ENCODE measurements at regions not wholly inside any gene's neighbourhood (a gene's known extent, or its start where the extent isn't known, plus 50 kb on each side); places are given as distances from the start of the nearest gene placed in this dataset.

DNA sequence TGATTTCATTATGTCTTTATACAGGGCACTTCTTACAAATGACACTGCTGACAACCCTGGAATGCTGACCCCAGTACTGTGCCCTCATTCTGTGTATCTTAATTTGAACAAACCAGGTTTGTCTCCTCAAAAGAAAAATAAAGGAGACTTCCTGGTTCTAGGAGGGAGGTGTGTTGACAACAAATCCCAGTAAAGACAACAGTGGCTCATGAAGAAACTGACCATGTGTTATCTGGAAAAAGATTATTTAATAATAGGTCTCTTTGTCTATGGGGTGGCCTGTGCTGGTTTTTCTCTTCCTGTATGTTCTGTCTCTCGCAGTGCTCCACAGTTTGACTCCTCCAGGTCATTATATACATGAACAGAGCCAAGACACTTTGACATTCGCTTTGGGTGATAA, 454.6 kb downstream of the LMO4 start:
- DNase-seq (ENCODE audit: low read depth in 2 of 2), result no peak

DNA sequence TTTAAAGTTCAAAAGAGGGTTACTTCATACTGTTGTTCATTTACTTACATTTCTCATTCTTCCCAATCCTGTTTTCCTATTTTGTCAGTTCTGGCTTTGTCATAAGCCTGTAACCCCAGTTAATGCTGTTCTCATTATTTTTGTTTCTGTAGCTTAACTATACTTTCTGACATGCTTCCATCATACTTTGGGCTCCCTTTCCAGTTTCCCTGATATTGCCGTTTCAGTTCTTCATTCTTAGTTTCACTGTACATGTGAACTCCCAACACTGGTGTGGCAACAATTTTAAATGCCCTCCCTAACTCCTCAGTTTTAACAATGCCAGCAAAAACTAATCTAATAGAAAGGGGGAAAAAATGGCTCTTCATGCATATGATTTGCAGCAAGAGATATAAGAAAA, 456.7 kb downstream of the LMO4 start:
- no peak for DNase-seq (ENCODE audit: low read depth in 2 of 2)

DNA sequence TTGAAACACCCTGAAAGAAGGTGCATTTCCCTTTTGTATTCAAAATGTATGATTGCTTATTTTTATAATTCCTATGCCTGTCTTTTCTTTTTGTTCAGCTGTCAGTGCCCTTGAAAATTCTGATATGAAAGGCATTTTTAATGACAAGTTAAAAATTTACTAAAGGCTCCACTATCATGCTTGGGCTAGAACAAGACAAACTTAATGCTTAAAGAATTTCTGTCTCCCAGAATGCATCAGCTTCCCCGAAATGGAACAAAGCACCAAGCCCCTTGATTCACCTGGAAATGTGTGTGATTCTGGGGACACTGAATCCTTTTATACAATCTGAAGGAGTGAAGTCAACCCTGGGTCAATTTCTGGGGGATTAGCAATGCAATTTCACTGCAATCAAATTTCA, 457.5 kb downstream of the LMO4 start:
- DNase-seq (ENCODE audit: low read depth in 2 of 2), result no peak

DNA sequence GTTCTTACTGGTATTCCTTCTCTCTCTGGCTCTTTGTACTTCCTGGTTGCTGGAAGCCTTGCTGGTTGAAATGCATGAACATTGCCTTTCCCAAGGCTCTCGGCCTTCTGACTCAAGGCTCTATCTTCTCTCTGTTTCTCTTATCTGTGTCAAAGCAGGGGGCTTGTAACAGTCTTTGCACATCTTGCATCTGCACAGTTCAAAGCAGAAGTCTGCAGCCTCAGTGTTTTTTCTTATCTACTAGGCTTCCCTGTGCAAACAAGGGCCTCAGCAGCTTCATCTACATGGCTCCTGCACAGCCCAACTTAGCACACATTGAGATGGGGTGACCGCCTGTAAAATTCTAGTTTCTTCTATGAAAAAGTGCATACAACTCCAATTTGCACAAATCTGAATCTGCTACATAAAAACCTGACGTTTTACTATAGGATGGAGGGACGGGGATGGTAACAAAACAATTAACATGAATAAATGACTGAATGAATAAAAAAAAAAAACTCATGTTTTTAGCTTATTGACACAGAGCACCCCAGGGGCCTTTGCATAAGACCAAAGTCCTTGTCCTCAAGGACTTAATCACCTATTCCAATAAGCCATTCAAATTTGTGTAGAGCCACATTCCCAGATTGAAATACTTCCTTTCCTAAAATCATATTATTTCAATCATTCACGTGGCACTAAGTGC, 458.3 kb downstream of the LMO4 start:
- no peak for DNase-seq (ENCODE audit: low read depth in 2 of 2)

DNA sequence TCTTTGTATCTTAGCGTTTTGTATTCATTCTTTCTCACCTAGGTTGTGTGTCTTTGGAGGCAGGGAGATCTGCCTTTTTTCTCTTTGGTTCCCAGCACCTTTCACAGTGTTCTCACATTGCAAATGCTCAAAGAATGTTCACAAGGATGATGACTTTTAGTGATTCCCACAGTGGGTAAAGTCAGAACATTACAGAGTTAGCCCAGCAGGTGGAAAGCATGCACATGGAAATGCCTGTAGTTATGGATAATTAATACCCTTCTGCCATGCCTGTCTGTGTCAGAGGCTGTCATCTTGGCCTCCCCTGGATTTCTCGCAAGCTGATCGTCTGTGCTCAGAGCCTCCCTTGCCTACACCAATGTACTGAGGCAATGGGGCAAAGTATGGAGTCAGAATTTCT, 458.9 kb downstream of the LMO4 start:
- no peak for DNase-seq (ENCODE audit: low read depth in 2 of 2)

DNA sequence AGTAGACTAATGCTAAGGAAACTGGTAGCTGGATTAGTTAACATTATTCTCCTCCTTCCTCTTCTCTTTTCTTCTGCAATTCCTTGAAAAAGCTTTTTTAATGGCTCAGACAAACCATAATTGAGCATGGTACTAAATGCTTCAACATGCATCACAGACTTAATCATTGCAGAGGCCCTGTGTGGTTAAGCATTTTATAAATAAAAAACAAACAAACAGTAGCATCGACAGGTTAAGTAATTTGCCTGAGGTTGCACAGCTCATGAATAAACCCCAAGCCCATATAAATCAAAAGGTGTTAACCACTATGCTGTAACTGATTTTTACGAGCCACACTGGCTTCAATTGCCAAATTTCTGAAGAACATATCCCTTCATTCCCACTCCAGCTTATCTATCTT, 462.1 kb downstream of the LMO4 start:
- no peak for DNase-seq (ENCODE audit: low read depth in 2 of 2)

DNA sequence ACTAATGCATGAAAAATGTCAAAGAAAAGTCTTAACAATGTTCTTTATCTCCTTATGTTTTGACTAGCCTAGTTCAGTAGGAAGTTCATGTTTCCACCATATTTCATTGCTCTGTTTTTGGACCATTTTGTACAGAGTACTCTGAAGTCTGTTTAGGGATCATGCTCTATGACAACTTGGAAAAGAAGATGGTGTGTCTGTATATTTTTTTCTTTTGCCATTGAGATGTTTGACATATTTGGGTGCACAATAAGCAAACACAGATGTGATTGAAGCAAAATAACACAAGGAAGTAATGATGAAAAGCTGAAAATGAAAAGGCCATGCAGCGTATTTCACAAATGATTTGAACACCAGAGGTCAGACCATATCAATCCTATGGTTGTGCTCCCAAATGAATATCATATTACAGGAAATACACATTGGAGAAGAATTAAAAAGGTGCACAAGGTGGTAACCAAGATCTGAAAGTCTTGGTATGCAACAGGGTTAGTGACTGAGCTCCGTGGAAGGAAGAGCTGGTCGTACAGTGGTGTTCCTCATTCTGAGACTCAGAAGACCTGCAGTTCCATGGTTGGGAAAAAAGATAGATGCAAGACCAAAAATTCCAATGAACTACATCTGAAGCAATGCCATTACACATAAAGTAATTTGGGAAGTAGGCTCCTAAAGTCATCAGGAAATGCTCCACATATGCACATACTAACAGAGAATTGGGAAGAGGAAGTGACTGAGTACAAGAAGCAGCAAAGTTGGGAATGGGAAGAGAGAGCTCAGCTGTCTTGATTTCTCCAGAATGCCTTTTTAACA, 463.5 kb downstream of the LMO4 start:
- DNase-seq (ENCODE audit: low read depth in 2 of 2), result no peak

DNA sequence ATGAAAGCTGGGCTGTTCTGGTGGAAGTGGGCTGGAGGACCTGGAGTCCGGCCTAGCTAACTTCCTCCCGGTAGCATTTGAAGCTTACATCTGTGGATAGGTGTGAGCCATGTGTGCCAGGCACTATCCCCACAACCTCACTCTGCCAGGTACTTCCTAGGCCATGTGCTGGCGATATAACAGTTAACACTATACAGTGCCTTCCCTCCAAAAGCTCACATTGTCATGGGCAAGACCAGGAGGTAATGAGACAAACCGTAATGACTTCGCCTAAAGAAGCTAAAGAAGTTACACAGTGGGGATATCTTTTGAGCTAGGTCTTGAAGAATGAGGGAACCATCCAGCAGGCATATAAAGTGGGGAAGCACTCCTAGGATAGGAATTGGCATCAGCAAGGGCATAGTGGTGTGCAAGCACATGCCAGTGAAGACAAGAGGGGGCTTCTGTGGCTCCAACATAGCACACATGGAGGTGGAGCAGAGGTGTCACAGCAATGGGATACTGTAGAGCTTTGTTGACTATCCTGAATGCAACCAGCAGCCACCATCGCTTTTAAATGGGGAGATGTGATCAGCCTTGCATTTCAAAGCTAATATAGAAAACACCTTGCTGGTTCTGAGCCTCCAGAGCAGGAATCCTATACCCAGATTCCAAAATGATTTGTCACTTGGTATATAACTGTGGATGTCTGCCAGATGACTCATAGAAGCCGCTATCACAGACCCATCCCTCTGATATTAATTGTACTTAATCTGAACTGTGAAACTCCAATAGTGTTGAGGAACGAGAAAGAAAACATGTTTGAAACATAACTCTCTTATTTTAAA, 466.3 kb downstream of the LMO4 start:
- DNase-seq (ENCODE audit: low read depth in 2 of 2), result no peak

DNA sequence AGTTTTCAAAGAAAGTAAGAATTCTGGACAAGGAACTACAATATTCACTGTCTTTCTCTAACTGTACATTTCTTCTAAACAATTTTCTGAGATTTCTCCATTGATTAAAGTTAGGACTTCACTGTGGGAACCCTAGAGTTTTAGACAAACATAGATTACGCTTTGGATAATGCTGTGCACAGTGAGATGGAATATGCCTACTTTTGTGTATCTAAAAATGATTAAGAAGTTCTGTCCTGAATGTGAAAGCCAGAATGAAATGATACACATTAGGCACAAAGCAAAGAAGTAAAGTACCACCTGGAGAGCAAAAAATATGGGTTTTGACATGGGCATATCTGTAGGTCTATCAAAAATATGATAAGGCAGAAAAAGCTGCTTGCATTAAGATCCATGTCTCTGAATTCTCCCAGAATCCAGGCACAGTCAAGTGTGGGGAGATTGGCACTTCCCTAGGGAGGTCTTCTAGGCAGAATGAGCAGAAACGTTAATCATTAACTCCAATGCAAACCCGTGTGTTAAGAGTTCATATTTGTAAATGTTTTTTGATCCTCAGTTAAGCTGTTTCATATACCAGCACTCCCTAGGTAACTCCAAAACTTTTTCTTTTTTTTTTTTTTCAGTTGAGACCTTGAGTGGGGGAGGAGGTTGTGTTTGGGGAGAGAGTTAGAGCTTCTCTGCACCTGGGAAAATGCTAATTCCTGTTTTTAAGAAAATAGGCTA, 467.1 kb downstream of the LMO4 start:
- DNase-seq (ENCODE audit: low read depth in 2 of 2), result no peak

DNA sequence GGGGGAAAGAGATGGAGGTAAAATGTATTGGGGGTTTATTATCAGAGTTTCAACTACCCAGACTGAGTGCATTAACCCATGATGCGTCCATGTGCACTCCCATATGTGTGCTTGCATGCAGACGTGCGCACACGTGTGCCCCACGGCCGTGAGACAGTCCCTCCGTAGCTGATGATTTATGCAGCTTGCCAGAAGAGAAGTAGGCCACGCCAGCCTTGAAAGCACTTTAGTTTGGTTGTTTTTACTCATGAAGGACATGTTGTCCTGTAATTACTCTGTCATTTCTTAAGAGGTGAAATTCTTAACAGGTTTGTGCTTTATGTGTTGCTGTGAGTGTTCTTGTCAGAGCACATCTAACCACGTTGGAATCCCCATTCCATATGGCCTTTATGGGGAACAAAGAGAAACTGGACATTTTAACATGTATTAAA, 467.8 kb downstream of the LMO4 start:
- DNase-seq (ENCODE audit: low read depth in 2 of 2), result no peak

DNA sequence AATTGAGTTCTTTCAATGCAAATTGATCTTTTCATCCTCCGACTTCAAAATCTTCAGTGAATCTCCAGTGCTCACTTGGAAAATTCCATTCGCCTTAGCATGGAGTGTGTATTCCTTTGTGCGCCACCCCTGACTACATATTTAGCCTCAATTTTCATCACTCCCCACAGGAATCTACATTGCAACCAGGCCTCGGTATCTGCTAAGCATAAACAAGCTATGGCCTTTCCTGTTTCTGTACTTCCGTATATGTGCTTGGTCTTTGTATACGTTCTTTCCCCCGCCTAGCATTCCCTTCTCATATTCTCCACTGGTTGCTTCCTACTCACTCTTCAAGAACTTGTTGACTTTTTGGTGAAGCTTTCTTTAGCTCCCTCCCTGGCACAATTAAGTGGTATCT, 470.8 kb downstream of the LMO4 start:
- no peak for DNase-seq (ENCODE audit: low read depth in 2 of 2)

DNA sequence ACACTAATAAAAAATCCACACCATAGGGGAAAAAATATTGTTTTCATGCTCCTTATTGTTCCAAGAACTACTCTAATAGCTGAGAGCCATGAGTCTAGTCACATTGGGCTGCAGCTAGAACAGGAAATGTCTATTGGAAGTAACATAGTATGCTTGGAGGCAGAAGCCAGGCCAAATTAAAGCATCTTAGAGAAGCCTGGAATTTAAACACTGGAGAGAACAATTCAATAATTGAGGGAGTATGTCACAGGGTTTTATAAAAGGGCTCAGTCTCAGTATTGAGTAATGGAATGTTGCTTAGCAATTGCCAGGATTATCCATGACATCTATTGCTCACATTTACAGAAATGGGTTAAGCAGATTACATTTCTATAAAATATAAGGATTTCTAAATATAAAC, 471.3 kb downstream of the LMO4 start:
- DNase-seq (ENCODE audit: low read depth in 2 of 2), result no peak

DNA sequence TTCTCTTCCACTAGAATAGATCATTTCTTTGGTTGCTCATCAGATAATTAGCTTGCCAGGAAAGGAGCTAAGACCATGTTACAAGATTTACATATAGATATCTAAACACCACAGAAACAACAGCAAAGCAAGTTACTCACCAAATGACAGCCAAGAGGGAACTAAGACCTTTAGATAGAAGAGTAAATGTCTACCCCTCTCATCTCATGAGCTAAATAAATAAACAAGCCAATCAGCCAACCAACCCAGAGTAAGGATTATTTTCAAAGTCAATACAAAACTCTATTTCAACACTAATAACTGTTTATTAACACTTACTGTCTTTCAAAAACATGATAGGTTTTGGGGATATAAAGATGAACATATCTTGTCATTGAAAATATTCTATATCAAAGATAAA, 474.7 kb downstream of the LMO4 start:
- no peak for DNase-seq (ENCODE audit: low read depth in 2 of 2)

DNA sequence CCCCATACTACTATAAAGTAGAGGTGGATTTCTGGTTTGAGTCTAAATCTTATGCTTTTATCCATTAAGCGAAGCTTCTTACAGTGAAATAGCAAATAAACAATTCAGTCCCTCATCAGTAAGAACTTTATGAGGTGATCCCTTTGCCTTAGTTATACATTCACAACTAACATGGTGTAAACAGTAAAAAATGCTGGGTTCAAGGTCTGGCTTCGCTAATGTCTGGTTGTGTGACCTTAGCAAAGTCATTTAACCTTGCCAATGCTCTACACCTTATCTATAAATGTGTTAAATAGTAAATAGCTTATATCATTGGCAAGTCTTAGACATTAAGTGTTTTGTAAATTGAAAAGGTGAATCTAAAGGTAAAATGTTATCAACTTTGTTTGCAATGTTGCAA, 475.4 kb downstream of the LMO4 start:
- no peak for DNase-seq (ENCODE audit: low read depth in 2 of 2)

DNA sequence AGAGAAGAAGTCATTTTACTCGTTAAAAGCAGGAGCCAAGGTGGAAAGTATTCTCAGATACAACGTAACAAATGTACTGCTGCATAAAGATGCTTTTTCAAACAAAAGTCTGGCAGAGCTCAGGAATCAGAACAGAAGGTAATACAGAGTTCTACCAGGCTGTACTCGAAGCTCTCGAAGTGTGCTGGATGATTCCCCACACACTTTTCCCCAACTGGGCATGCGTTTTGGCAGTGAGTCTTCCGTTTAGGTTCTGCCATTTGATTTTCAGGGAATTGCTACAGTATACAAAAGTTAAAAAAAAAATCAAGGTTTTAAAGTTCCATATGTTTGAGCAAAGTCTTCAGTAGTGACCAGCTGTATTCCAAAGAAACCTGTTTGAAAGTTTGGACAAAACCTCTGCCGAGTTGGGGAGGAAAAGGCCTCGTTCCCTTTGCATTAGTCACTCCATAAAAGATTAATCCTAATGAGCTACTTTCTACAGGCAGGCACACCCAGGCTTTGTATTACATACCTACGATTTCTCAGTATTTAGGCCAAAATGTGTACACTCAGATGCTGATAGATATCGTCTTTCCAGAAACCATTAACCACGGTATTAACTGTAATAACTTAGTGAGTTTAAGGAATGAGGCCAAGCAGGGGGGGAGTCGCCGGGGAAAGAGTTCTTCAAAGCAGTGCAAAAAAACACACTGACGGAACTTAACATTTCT, 477.1 kb downstream of the LMO4 start:
- no peak for DNase-seq (ENCODE audit: low read depth in 2 of 2)

DNA sequence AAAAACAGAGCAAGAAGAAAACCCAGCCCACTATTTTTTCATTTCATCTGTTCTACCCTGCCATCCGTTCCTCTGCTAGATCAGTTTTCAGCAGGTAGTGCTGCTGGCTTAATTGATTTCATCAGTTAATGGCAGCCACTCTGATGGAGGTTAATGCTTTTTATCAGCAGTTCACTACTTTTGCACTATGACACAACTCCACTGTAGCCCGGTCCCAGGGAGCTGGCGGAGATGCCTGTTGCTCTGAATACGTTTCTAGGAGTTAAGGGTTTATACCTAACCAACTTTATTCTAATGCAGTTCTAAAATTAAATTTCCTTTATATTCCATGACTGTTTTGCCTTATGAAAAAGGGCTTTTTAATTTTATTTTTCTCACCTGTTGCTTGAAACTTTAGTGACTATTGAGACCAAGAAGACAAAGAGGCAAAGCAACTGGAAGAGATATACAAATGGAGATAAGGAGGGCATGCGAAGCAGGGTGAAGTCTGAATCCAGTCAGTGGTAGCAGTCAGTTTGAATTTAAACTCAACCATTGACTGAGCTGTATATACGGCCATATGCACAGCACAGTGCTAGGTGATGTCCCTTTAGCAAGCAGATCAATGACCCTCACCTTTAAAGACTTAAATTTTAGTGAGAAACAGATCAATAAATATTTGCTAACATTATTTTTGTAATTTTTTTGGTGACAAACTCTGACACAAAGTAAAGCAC, 477.9 kb downstream of the LMO4 start:
- no peak for DNase-seq (ENCODE audit: low read depth in 2 of 2)

DNA sequence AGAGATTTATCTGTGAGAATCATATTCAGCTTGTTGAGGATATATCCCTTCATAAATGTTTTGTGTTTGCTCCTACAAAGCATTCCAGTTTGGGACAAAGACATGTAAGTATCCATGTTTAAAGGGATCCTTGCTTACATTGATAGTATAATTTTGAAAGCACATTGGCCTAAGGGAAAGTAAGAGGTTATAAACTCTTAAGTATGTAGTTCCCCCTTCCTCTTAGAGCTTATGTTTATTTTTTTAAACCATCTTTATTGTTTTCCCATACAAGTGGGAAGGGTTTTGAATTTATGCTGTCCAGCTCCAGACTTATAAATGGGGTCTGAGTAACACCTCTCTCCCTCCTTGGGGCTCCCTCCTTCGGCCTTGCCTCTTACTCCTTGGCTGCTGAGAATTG, 481.5 kb downstream of the LMO4 start:
- no peak for DNase-seq (ENCODE audit: low read depth in 2 of 2)

DNA sequence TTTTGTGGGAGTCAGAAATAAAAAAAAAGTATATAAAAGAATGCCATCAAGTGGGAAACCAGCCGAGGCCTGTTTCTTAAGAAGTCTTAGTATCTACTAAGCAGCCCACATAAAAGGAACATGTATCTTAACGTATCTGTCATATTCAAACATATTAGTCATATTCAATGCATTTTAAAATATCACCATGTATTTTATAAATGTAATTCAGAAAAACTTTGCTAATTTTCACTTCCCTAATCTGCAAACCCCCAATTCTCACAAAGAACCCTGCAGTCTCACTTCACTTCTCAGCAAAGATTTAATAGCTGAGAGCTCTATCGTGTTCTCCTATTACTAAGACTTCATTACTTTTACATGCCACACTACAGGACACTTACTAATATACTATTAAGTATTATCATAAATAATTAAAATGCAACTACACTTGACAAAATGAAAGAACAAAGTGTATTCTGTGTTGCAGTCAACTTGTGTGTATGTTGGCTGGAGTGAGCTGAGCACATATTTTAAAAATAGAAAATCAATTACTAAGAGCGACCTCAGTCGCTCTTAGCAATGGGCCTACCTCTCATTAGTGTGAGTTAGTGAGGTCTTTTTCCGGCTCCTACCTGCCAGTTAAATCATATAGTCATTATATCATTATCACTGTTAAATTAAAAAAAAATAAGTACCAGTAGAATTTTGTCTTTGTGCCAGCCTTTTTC, 484.3 kb downstream of the LMO4 start:
- DNase-seq (ENCODE audit: low read depth in 2 of 2), result no peak

DNA sequence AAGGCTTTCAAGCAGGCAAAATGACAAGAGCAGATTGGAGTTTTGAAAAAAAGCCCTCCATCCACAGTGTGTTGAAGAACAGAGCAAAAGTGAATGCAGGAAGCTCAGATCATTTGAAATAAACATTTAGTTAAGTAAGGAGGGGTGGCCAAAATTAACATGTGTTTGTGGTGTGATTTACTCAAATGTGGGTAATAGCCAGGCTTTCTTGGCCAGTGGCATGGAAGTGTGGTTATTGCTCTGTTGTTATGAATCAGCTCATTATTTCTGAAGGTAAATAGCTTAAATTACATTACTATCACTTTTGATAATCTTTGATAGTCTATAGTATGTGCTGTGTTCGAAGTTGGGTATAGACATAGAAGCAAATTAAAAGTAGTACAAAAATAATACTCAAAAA, 485.9 kb downstream of the LMO4 start:
- DNase-seq (ENCODE audit: low read depth in 2 of 2), result no peak

DNA sequence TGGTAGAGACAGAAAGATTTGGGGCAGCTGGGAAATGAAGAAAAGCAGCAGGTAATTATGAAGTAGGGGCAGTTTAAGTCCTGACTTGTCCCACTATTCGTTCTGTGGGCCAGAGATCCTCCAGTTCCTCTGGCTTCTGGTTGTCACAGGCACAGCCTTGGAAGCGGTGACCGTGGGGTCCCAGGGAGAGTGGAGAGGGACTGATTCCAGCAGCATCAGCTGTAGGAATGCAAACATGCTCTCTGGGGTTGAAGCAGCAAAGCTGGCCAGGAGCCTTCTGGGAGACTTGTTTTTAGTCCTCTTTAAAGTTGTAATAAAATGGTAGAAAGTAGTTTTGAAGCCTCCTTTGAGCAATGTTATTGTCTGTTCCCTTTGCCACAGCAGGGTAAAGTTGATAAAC, 488.0 kb downstream of the LMO4 start:
- DNase-seq (ENCODE audit: low read depth in 2 of 2), result no peak

Measured in stimulated activated CD4-positive, alpha-beta T cell treated with anti-CD3 and anti-CD28 coated beads, Interleukin-1b, Interleukin-23, amount 100 ng/mL, for 1 hour (primary cell).